ENCODE measurements at regions not wholly inside any gene's neighbourhood (a gene's known extent, or its start where the extent isn't known, plus 50 kb on each side); places are given as distances from the start of the nearest gene placed in this dataset.

DNA sequence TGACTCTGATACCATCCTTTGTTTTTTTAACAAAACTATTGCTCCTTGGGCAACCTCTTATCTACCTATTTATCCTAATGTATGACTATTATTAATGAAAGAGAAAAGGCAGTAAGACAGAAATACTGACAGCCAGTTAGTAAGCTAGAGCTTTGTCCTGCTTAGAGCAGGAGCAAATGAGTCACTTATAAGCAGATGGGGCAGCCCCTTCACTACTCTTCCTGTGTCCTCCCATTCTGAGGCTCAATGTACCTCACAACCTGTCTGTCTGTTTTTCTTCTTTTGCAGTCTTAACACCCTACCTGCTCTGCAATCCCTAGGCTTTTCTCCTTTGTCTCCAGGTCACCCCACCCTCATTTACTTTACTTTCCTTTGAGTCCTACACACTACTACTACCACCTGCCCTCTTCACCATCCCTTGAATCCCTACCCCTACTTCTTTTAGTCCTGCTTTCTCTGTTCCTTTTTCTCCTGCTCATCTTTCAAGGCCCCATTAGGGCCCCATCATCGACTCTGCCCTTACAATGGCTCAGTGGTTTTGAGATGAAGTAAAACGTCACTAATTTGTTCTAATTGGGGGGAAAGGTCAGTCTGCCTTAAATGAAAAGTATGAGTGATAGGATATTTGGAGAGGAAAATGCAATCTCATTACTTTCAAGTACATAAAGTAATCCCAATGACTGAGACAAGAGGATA is 294.3 kb downstream of the GUCY2F start (continued):
- TF ChIP-seq, protein P1, sequence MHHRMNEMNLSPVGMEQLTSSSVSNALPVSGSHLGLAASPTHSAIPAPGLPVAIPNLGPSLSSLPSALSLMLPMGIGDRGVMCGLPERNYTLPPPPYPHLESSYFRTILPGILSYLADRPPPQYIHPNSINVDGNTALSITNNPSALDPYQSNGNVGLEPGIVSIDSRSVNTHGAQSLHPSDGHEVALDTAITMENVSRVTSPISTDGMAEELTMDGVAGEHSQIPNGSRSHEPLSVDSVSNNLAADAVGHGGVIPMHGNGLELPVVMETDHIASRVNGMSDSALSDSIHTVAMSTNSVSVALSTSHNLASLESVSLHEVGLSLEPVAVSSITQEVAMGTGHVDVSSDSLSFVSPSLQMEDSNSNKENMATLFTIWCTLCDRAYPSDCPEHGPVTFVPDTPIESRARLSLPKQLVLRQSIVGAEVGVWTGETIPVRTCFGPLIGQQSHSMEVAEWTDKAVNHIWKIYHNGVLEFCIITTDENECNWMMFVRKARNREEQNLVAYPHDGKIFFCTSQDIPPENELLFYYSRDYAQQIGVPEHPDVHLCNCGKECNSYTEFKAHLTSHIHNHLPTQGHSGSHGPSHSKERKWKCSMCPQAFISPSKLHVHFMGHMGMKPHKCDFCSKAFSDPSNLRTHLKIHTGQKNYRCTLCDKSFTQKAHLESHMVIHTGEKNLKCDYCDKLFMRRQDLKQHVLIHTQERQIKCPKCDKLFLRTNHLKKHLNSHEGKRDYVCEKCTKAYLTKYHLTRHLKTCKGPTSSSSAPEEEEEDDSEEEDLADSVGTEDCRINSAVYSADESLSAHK (tag by site-specific recombination; IDR thresholded peaks at IDR 0.05) = no peak
- TF ChIP-seq ZNF394 (tag by site-specific recombination; IDR thresholded peaks at IDR 0.05; ENCODE audit: borderline replicate concordance) = no peak
- TF ChIP-seq ZNF677 (tag by site-specific recombination; IDR thresholded peaks at IDR 0.05) = no peak
- TF ChIP-seq, protein P2, sequence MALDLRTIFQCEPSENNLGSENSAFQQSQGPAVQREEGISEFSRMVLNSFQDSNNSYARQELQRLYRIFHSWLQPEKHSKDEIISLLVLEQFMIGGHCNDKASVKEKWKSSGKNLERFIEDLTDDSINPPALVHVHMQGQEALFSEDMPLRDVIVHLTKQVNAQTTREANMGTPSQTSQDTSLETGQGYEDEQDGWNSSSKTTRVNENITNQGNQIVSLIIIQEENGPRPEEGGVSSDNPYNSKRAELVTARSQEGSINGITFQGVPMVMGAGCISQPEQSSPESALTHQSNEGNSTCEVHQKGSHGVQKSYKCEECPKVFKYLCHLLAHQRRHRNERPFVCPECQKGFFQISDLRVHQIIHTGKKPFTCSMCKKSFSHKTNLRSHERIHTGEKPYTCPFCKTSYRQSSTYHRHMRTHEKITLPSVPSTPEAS (tag by site-specific recombination; IDR thresholded peaks at IDR 0.05) = no peak

DNA sequence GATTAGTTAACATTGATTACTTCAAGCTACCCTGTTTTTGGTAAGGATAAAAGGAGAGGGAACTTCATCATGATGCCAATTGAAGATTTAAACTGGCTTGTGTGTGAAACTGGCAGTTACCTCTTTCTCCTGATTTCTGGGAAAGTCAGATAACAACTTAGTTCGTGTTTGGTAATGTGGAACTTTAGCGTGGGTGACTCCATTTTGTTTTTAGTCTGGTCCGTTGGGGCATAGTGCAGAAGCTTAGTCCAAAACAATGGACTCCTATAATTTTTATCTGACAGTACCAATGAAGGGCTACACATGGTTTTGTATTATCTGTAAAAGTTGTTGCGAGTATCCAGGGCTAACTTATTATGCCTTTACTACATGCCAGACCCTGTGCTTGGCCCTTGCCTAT is 294.9 kb downstream of the GUCY2F start:
- H3K36me3 ChIP-seq (ENCODE audit: control insufficient read depth in 2 of 2, insufficient read depth in 1 of 2, low read length in 2 of 2) = no peaks in the 10 kb centered on the region
- no peak overlapping the region for H3K4me3 ChIP-seq (ENCODE audit: low read depth, low read length)
- no peaks in the 10 kb centered on the region for H3K4me1 ChIP-seq (ENCODE audit: control insufficient read depth, insufficient read depth, low read length)
- TF ChIP-seq ZNF449 (tag by site-specific recombination; IDR thresholded peaks at IDR 0.05) (no peak), MYNN (tag by site-specific recombination; IDR thresholded peaks at IDR 0.05; ENCODE audit: borderline replicate concordance) (no peak), REPIN1 (tag by site-specific recombination; IDR thresholded peaks at IDR 0.05; ENCODE audit: low read depth) (no peak)
- TF ChIP-seq, protein P3, sequence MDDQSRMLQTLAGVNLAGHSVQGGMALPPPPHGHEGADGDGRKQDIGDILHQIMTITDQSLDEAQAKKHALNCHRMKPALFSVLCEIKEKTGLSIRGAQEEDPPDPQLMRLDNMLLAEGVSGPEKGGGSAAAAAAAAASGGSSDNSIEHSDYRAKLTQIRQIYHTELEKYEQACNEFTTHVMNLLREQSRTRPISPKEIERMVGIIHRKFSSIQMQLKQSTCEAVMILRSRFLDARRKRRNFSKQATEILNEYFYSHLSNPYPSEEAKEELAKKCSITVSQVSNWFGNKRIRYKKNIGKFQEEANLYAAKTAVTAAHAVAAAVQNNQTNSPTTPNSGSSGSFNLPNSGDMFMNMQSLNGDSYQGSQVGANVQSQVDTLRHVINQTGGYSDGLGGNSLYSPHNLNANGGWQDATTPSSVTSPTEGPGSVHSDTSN (CRISPR knock-in tag; IDR thresholded peaks at IDR 0.05) = no peak
- TF ChIP-seq, protein P4, sequence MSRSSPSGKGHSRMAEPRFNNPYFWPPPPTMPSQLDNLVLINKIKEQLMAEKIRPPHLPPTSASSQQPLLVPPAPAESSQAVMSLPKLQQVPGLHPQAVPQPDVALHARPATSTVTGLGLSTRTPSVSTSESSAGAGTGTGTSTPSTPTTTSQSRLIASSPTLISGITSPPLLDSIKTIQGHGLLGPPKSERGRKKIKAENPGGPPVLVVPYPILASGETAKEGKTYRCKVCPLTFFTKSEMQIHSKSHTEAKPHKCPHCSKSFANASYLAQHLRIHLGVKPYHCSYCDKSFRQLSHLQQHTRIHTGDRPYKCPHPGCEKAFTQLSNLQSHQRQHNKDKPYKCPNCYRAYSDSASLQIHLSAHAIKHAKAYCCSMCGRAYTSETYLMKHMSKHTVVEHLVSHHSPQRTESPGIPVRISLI (tag by site-specific recombination; IDR thresholded peaks at IDR 0.05) = no peak
- no peak overlapping the region for H3K27ac ChIP-seq (ENCODE audit: extremely low read depth, low read depth, low read length)
- CTCF ChIA-PET = no interaction called here
- POLR2A ChIA-PET = no interaction called here
- H3K9me3 ChIP-seq (ENCODE audit: control insufficient read depth, insufficient read depth, low read depth, low read length) = no peaks in the 10 kb centered on the region

GRCh38 chrX:109184506-109185139 is 297.3 kb downstream of the GUCY2F start:
- ChIA-PET CTCF (interaction anchor here (0.7 kb wide), 1 partner anchor 459 kb away, joined by 3 read pairs; no protein-coding TSS in a partner anchor), POLR2A (no interaction called here)
- Histone ChIP-seq H3K4me1 (ENCODE audit: control insufficient read depth, insufficient read depth, low read length) (no peaks in the 10 kb centered on the region), H3K36me3 (ENCODE audit: control insufficient read depth in 2 of 2, insufficient read depth in 1 of 2, low read length in 2 of 2) (no peaks in the 10 kb centered on the region), H3K27ac (ENCODE audit: extremely low read depth, low read depth, low read length) (no peak overlapping the region), H3K4me3 (ENCODE audit: low read depth, low read length) (no peak overlapping the region), H3K9me3 (ENCODE audit: control insufficient read depth, insufficient read depth, low read depth, low read length) (no peaks in the 10 kb centered on the region)
- TF ChIP-seq ZBTB49 (tag by site-specific recombination; IDR thresholded peaks at IDR 0.05; ENCODE audit: low read depth) (no peak), ZNF221 (tag by site-specific recombination; IDR thresholded peaks at IDR 0.05; ENCODE audit: borderline replicate concordance) (no peak), KLF1 (tag by site-specific recombination; IDR thresholded peaks at IDR 0.05) (no peak), ZNF658 (tag by site-specific recombination; IDR thresholded peaks at IDR 0.05) (no peak), ZNF404 (tag by site-specific recombination; IDR thresholded peaks at IDR 0.05) (no peak), ZNF133 (tag by site-specific recombination; IDR thresholded peaks at IDR 0.05) (no peak)
- TF ChIP-seq, protein P5, sequence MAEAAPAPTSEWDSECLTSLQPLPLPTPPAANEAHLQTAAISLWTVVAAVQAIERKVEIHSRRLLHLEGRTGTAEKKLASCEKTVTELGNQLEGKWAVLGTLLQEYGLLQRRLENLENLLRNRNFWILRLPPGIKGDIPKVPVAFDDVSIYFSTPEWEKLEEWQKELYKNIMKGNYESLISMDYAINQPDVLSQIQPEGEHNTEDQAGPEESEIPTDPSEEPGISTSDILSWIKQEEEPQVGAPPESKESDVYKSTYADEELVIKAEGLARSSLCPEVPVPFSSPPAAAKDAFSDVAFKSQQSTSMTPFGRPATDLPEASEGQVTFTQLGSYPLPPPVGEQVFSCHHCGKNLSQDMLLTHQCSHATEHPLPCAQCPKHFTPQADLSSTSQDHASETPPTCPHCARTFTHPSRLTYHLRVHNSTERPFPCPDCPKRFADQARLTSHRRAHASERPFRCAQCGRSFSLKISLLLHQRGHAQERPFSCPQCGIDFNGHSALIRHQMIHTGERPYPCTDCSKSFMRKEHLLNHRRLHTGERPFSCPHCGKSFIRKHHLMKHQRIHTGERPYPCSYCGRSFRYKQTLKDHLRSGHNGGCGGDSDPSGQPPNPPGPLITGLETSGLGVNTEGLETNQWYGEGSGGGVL (tag by site-specific recombination; IDR thresholded peaks at IDR 0.05) = no peak
- TF ChIP-seq, protein P6, sequence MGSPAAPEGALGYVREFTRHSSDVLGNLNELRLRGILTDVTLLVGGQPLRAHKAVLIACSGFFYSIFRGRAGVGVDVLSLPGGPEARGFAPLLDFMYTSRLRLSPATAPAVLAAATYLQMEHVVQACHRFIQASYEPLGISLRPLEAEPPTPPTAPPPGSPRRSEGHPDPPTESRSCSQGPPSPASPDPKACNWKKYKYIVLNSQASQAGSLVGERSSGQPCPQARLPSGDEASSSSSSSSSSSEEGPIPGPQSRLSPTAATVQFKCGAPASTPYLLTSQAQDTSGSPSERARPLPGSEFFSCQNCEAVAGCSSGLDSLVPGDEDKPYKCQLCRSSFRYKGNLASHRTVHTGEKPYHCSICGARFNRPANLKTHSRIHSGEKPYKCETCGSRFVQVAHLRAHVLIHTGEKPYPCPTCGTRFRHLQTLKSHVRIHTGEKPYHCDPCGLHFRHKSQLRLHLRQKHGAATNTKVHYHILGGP (tag by site-specific recombination; IDR thresholded peaks at IDR 0.05) = no peak

Measured in HEK293 (cell line).